ENCODE measurements at regions not wholly inside any gene's neighbourhood (a gene's known extent, or its start where the extent isn't known, plus 50 kb on each side); places are given as distances from the start of the nearest gene placed in this dataset.

DNA sequence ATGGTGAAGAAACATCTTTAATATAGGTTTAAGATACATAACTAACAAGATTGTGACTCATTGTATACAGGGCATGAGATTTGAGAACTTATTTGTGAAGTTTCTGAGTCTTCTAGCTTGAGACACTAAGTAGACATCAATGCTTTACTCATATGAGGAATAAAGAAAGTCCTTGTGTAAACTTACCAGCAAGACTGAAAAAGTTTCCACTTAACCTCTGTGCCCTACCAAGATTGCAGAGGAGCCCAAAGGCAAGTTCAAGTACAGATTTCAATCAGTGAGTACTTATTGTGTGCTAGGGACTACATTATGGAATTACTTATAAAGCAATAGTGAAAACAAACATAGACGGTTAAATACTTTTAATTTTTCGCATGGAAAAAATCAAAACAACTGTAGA is 1041.2 kb upstream of the CELF4 start:
- Histone ChIP-seq H3K4me1 (peaks cover 85% of the 10 kb centered on the region), H3K27me3 (no peaks in the 10 kb centered on the region), H3K9me3 (no peaks in the 10 kb centered on the region; the same call in 1 of the 2 replicates), H3K27ac (peak overlapping the region; percentile 45; the same call in 1 of the 2 replicates), H3K4me3 (no peak overlapping the region), H3K36me3 (no peaks in the 10 kb centered on the region), H3K4me2 (peak overlapping the region; percentile 16; the same call in 1 of the 2 replicates), H3K9ac (no peak overlapping the region), H4K20me1 (no peaks in the 10 kb centered on the region)
- no peak for TF ChIP-seq Cebpa-rat (IDR thresholded peaks at IDR 0.05)

DNA sequence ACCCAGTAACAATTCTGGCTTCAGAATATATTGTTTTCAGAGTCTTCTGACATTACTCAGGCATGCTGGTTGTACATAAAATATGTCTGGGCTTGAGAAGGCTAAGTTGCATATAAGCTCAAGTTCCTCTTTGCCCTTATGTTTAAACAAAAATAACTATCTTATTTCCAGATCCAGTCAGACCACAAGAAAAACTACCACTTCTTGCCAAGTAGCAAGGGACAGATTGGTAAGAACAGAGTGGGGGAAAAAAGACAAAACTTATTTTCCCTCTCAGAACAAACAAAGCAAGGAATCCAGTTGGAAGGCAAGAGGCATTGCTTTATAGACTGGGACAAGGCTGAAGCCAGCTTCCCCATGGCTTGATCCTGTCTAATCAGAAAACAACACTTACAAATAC is 1036.7 kb upstream of the CELF4 start:
- peak overlapping the region; percentile 49 for H3K4me2 ChIP-seq
- no peak for TF ChIP-seq Cebpa-rat (IDR thresholded peaks at IDR 0.05)
- peak overlapping the region; percentile 62 for H3K27ac ChIP-seq
- no peaks in the 10 kb centered on the region for H3K36me3 ChIP-seq
- H3K4me1 ChIP-seq: peaks cover 63% of the 10 kb centered on the region
- 0 out of 2 replicates have a peak overlapping the region, but pooled peaks have one; percentile 13 for H3K9ac ChIP-seq
- H3K9me3 ChIP-seq: peaks cover 9% of the 10 kb centered on the region
- no peaks in the 10 kb centered on the region for H4K20me1 ChIP-seq
- no peak overlapping the region for H3K4me3 ChIP-seq
- no peaks in the 10 kb centered on the region for H3K27me3 ChIP-seq

DNA sequence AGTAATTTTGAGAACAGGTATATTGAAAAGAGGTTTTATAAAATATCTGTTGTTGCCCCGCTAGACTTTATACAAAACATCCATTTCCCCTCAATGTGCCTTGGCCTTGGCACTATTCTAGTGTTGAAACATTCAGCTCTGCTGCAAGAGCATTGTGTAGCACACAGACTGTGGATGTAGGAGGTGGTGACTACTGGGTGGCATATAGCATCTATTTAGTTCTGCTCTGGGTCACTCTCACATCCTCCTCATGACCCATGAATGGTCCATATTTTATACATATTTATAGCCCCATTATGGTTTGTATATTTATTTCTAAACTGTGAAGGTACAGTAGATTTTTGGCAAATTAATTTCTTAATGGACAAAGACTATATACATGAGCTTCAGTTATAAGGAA is 1022.0 kb upstream of the CELF4 start:
- H3K9ac ChIP-seq: no peak overlapping the region
- no peaks in the 10 kb centered on the region for H3K36me3 ChIP-seq
- no peak overlapping the region for H3K4me3 ChIP-seq
- H3K4me1 ChIP-seq: no peaks in the 10 kb centered on the region
- no peak for TF ChIP-seq Cebpa-rat (IDR thresholded peaks at IDR 0.05)
- no peak overlapping the region for H3K27ac ChIP-seq
- no peaks in the 10 kb centered on the region for H4K20me1 ChIP-seq
- H3K27me3 ChIP-seq: no peaks in the 10 kb centered on the region
- 0 out of 2 replicates have a peak, but pooled peaks cover 5% of the 10 kb centered on the region for H3K9me3 ChIP-seq
- no peak overlapping the region for H3K4me2 ChIP-seq

DNA sequence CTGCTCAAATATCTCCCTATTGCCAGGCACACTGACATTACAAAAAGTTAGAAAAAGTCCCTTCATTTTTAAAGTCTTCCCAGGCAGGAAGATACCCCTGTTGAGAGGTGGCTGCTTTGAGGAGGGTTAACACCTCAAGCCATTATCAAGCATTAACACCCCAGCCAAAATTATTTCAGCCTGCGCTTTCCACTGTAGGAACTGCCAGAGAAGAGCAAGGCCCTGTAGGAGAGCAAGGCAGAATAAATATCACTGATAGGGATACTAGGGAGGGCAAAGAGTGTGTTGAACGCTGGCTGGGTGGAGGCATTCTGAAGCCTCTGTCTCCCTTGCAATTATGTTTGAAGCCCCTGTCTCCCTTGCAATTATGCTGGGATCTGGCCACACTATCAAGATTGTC is 1020.7 kb upstream of the CELF4 start:
- Histone ChIP-seq H3K27ac (no peak overlapping the region), H3K4me1 (no peaks in the 10 kb centered on the region), H3K4me2 (no peak overlapping the region), H3K27me3 (no peaks in the 10 kb centered on the region), H3K4me3 (no peak overlapping the region), H3K36me3 (no peaks in the 10 kb centered on the region), H3K9ac (no peak overlapping the region), H4K20me1 (no peaks in the 10 kb centered on the region), H3K9me3 (0 out of 2 replicates have a peak, but pooled peaks cover 5% of the 10 kb centered on the region)
- no peak for TF ChIP-seq Cebpa-rat (IDR thresholded peaks at IDR 0.05)

DNA sequence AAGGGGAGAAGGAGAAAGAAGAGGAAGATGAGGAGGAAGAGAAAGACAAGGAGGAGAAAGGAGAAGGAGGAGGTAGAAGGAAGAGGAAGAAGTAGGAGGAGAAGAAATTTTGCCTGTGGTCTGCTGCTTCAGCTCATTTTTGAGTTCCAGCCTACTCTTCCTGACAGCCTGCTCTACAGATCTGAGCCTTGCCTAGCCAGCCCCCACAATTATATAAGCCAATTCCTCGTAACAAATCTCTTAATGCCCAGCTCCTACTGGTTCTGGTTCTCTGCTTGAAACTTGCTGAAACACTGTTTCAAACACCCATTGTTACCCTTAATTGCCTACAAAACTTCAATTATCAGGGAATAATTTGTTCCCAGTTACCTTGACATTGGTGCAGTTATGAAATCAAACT is 1014.2 kb upstream of the CELF4 start:
- H3K4me2 ChIP-seq: no peak overlapping the region
- H4K20me1 ChIP-seq: no peaks in the 10 kb centered on the region
- TF ChIP-seq Cebpa-rat (IDR thresholded peaks at IDR 0.05): no peak
- H3K4me3 ChIP-seq: no peak overlapping the region
- peaks cover 27% of the 10 kb centered on the region for H3K9me3 ChIP-seq
- H3K27ac ChIP-seq: no peak overlapping the region
- H3K4me1 ChIP-seq: peaks cover 15% of the 10 kb centered on the region; the same call in 1 of the 2 replicates
- H3K27me3 ChIP-seq: no peaks in the 10 kb centered on the region
- 0 out of 2 replicates have a peak, but pooled peaks cover 3% of the 10 kb centered on the region for H3K36me3 ChIP-seq
- no peak overlapping the region for H3K9ac ChIP-seq

DNA sequence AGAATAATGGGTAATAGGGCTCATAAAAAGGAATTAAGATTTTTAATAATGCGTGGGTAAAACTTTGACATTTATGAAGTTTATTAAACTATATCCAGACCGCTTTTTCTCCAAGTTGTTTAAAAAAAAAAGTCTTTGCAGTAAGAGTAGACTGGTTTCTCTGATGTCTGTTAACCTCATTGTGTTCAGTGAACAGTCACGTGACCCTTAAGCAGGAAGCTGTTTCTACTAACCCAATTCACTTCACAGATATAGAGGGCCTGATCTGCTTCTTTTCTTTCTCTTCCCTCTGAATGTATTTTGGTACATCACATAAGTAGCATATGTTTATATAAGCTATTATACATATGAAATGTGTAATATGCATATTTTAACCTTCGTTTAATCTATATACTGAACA is 1011.3 kb upstream of the CELF4 start:
- TF ChIP-seq Cebpa-rat (IDR thresholded peaks at IDR 0.05): no peak
- H3K27me3 ChIP-seq: no peaks in the 10 kb centered on the region
- no peak overlapping the region for H3K9ac ChIP-seq
- H3K36me3 ChIP-seq: 0 out of 2 replicates have a peak, but pooled peaks cover 3% of the 10 kb centered on the region
- H4K20me1 ChIP-seq: no peaks in the 10 kb centered on the region
- H3K4me1 ChIP-seq: peaks cover 19% of the 10 kb centered on the region; the same call in 1 of the 2 replicates
- peaks cover 48% of the 10 kb centered on the region for H3K9me3 ChIP-seq
- no peak overlapping the region for H3K4me3 ChIP-seq
- no peak overlapping the region for H3K4me2 ChIP-seq
- no peak overlapping the region for H3K27ac ChIP-seq

DNA sequence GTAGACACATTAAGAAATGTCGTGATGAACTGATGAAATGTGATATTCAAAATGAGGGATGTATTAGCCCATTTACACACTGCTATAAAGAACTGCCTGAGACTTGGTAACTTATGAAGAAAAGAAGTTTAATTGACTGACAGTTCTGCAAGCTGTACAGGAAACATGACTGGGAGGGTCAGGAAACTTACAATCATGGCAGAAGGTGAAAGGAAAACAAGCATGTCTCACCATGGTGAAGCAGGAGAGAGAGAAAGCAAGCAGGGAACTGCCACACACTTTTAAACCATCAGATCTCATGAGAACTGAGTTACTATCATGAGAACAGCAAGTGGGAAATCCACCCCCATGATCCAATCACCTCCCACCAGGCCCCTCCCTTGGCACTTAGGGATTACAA is 1010.8 kb upstream of the CELF4 start:
- H3K4me3 ChIP-seq: no peak overlapping the region
- peaks cover 19% of the 10 kb centered on the region; the same call in 1 of the 2 replicates for H3K4me1 ChIP-seq
- H3K9ac ChIP-seq: no peak overlapping the region
- H3K27me3 ChIP-seq: no peaks in the 10 kb centered on the region
- no peak overlapping the region for H3K4me2 ChIP-seq
- peaks cover 53% of the 10 kb centered on the region for H3K9me3 ChIP-seq
- no peaks in the 10 kb centered on the region for H4K20me1 ChIP-seq
- no peak for TF ChIP-seq Cebpa-rat (IDR thresholded peaks at IDR 0.05)
- no peak overlapping the region for H3K27ac ChIP-seq
- 0 out of 2 replicates have a peak, but pooled peaks cover 3% of the 10 kb centered on the region for H3K36me3 ChIP-seq

DNA sequence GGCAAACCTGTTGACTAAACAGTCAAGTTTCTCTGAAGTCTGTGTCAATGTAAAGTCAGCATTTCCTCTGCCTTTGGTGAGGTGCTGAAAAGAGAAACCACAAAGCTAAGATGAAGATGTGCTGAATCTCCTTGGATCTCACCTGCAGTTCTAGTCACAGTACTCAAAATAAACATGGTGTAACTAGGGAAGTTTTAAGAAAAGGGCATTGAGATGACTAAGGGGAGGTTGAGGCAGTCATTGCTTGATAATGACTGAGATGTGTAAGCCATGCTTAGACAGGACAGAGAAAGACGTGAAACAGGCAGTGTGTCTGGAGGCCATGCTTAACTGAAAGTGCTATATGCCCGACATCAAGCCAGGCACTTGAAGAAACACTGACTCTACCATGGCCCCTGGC is 1010.0 kb upstream of the CELF4 start:
- Histone ChIP-seq H3K27me3 (no peaks in the 10 kb centered on the region), H4K20me1 (no peaks in the 10 kb centered on the region), H3K4me2 (no peak overlapping the region), H3K4me1 (peaks cover 19% of the 10 kb centered on the region; the same call in 1 of the 2 replicates), H3K36me3 (0 out of 2 replicates have a peak, but pooled peaks cover 3% of the 10 kb centered on the region), H3K9ac (no peak overlapping the region), H3K9me3 (peaks cover 55% of the 10 kb centered on the region), H3K27ac (no peak overlapping the region), H3K4me3 (no peak overlapping the region)
- no peak for TF ChIP-seq Cebpa-rat (IDR thresholded peaks at IDR 0.05)

DNA sequence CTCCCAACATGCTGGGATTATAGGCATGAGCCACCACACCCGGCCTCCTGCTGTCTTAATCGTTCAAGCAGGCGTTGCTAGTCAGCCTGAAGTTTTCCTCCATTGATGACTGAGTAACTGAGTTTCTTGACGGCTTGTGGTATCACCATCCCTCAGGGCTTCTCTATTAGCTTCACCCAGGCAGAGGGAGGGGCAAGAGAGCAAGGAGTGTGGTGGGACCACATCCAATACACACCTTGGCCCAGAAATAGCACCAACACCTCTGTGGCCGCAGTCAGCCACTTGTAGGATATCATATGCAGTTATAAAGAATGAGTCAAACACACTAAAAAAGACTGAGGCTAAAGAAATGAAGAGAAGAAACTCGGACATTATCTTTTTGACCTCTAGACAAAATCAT is 1009.4 kb upstream of the CELF4 start:
- Histone ChIP-seq H3K36me3 (0 out of 2 replicates have a peak, but pooled peaks cover 3% of the 10 kb centered on the region), H3K4me3 (no peak overlapping the region), H3K27ac (no peak overlapping the region), H3K9ac (no peak overlapping the region), H4K20me1 (no peaks in the 10 kb centered on the region), H3K4me2 (no peak overlapping the region), H3K4me1 (peaks cover 18% of the 10 kb centered on the region; the same call in 1 of the 2 replicates), H3K9me3 (peaks cover 61% of the 10 kb centered on the region), H3K27me3 (no peaks in the 10 kb centered on the region)
- TF ChIP-seq Cebpa-rat (IDR thresholded peaks at IDR 0.05): no peak

DNA sequence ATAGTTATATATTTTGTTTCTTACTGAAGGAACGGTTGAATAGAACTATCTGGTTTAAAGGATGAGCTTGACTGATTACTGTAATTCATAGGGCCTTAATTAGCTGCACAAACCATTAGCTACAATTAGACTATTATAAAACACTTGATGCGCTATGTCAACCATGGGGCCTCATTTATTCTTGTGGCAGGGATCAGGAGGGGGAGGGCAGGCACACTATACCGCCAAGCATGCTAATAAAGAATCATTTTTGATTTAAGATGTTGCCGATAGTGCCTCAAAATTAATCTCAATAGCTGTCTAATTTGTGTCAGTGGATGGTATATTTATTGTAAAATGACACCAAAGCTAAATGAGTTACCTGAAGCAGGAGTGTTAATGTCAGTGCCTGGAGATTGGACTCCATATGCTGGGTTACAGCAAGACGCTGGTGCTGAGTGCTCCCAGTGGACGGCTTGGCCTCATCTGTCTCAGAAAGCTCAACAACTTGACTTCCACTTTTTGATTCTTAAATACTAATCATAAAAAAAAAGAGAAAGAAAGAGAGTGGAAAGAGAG is 1007.0 kb upstream of the CELF4 start:
- no peak for TF ChIP-seq Cebpa-rat (IDR thresholded peaks at IDR 0.05)
- Histone ChIP-seq H3K27me3 (no peaks in the 10 kb centered on the region), H3K4me1 (peaks cover 26% of the 10 kb centered on the region), H4K20me1 (no peaks in the 10 kb centered on the region), H3K9ac (no peak overlapping the region), H3K9me3 (peaks cover 62% of the 10 kb centered on the region), H3K4me2 (no peak overlapping the region), H3K36me3 (0 out of 2 replicates have a peak, but pooled peaks cover 3% of the 10 kb centered on the region), H3K4me3 (no peak overlapping the region), H3K27ac (no peak overlapping the region)
